ENCODE measurements at regions not wholly inside any gene's neighbourhood (a gene's known extent, or its start where the extent isn't known, plus 50 kb on each side); places are given as distances from the start of the nearest gene placed in this dataset.
A peak's percentile ranks its signal among the peaks of the same experiment; 100 is the strongest.
"Not testable (repeated sequence)": the region's sequence is repeated elsewhere in the genome, so short reads cannot be mapped to it uniquely, and the experiment has no call there.

- peak overlapping the region; percentile 30 for H3K9ac ChIP-seq (ENCODE audit: insufficient read length)
- H3K4me3 ChIP-seq: peak overlapping the region; percentile 68
- H3K36me3 ChIP-seq (ENCODE audit: insufficient read depth, low read length): no peaks in the 10 kb centered on the region
- no peak for TF ChIP-seq POLR2AphosphoS5 (IDR thresholded peaks at IDR 0.05; ENCODE audit: borderline replicate concordance, low read depth, low read length)
- no peak for TF ChIP-seq EZH2 (IDR thresholded peaks at IDR 0.05)
- TF ChIP-seq FOXP2 (optimal IDR thresholded peaks at IDR 0.05; ENCODE audit: control extremely low read depth, extremely low read length, insufficient read depth): no peak
- DNase-seq (ENCODE audit: low read depth, low spot score): no peak
- H3K27ac ChIP-seq: peak overlapping the region; percentile 85
- no peaks in the 10 kb centered on the region for H3K9me3 ChIP-seq (ENCODE audit: low read depth, low read length)
Measured at GRCh38 chr3:194871864-194872668, 186.4 kb downstream of the FAM43A start.

GRCh38 chr3:194872669-194872977 is 186.9 kb downstream of the FAM43A start:
- Histone ChIP-seq H3K4me3 (no peak overlapping the region), H3K36me3 (ENCODE audit: insufficient read depth, low read length) (no peaks in the 10 kb centered on the region), H3K9me3 (ENCODE audit: low read depth, low read length) (no peaks in the 10 kb centered on the region), H3K27ac (peak overlapping the region; percentile 85), H3K9ac (ENCODE audit: insufficient read length) (no peak overlapping the region)
- TF ChIP-seq EZH2 (IDR thresholded peaks at IDR 0.05) (no peak), FOXP2 (optimal IDR thresholded peaks at IDR 0.05; ENCODE audit: control extremely low read depth, extremely low read length, insufficient read depth) (no peak), POLR2AphosphoS5 (IDR thresholded peaks at IDR 0.05; ENCODE audit: borderline replicate concordance, low read depth, low read length) (no peak)
- no peak for DNase-seq (ENCODE audit: low read depth, low spot score)

- not testable (repeated sequence) for H3K4me3 ChIP-seq; H3K9ac ChIP-seq (ENCODE audit: insufficient read length); H3K36me3 ChIP-seq (ENCODE audit: insufficient read depth, low read length); H3K9me3 ChIP-seq (ENCODE audit: low read depth, low read length); H3K27ac ChIP-seq; DNase-seq (ENCODE audit: low read depth, low spot score)
Measured at GRCh38 chr3:194873474-194873873, 187.8 kb downstream of the FAM43A start.

GRCh38 chr3:194874206-194874605 is 188.5 kb downstream of the FAM43A start:
- no peak overlapping the region for H3K4me3 ChIP-seq
- H3K27ac ChIP-seq: peak overlapping the region; percentile 12; the same call in 1 of the 2 replicates
- no peak for TF ChIP-seq EZH2 (IDR thresholded peaks at IDR 0.05)
- TF ChIP-seq FOXP2 (optimal IDR thresholded peaks at IDR 0.05; ENCODE audit: control extremely low read depth, extremely low read length, insufficient read depth): no peak
- no peak for TF ChIP-seq POLR2AphosphoS5 (IDR thresholded peaks at IDR 0.05; ENCODE audit: borderline replicate concordance, low read depth, low read length)
- H3K36me3 ChIP-seq (ENCODE audit: insufficient read depth, low read length): no peaks in the 10 kb centered on the region
- no peak for DNase-seq (ENCODE audit: low read depth, low spot score)
- no peak overlapping the region for H3K9ac ChIP-seq (ENCODE audit: insufficient read length)
- no peaks in the 10 kb centered on the region for H3K9me3 ChIP-seq (ENCODE audit: low read depth, low read length)

- H3K27ac ChIP-seq: no peak overlapping the region
- no peak overlapping the region for H3K9ac ChIP-seq (ENCODE audit: insufficient read length)
- DNase-seq (ENCODE audit: low read depth, low spot score): no peak
Measured at GRCh38 chr3:194874783-194875182, 189.1 kb downstream of the FAM43A start.

GRCh38 chr3:194875581-194876402 is 190.1 kb downstream of the FAM43A start:
- Histone ChIP-seq H3K4me3 (no peak overlapping the region), H3K9me3 (ENCODE audit: low read depth, low read length) (no peaks in the 10 kb centered on the region), H3K36me3 (ENCODE audit: insufficient read depth, low read length) (no peaks in the 10 kb centered on the region), H3K9ac (ENCODE audit: insufficient read length) (no peak overlapping the region), H3K27ac (no peak overlapping the region)
- DNase-seq (ENCODE audit: low read depth, low spot score): no peak
- TF ChIP-seq FOXP2 (optimal IDR thresholded peaks at IDR 0.05; ENCODE audit: control extremely low read depth, extremely low read length, insufficient read depth): no peak
- no peak for TF ChIP-seq POLR2AphosphoS5 (IDR thresholded peaks at IDR 0.05; ENCODE audit: borderline replicate concordance, low read depth, low read length)
- TF ChIP-seq EZH2 (IDR thresholded peaks at IDR 0.05): no peak

More at GRCh38 chr3:194874783-194875182, 189.1 kb downstream of the FAM43A start:
- TF ChIP-seq POLR2AphosphoS5 (IDR thresholded peaks at IDR 0.05; ENCODE audit: borderline replicate concordance, low read depth, low read length): no peak
- no peak for TF ChIP-seq EZH2 (IDR thresholded peaks at IDR 0.05)
- TF ChIP-seq FOXP2 (optimal IDR thresholded peaks at IDR 0.05; ENCODE audit: control extremely low read depth, extremely low read length, insufficient read depth): no peak
- Histone ChIP-seq H3K36me3 (ENCODE audit: insufficient read depth, low read length) (no peaks in the 10 kb centered on the region), H3K9me3 (ENCODE audit: low read depth, low read length) (no peaks in the 10 kb centered on the region), H3K4me3 (no peak overlapping the region)

GRCh38 chr3:194876403-194877095 is 190.9 kb downstream of the FAM43A start:
- Histone ChIP-seq H3K9ac (ENCODE audit: insufficient read length) (no peak overlapping the region), H3K9me3 (ENCODE audit: low read depth, low read length) (no peaks in the 10 kb centered on the region), H3K4me3 (no peak overlapping the region), H3K36me3 (ENCODE audit: insufficient read depth, low read length) (no peaks in the 10 kb centered on the region), H3K27ac (no peak overlapping the region)
- no peak for DNase-seq (ENCODE audit: low read depth, low spot score)
- TF ChIP-seq EZH2 (IDR thresholded peaks at IDR 0.05) (no peak), POLR2AphosphoS5 (IDR thresholded peaks at IDR 0.05; ENCODE audit: borderline replicate concordance, low read depth, low read length) (no peak)

- Histone ChIP-seq H3K4me3 (no peak overlapping the region), H3K27ac (no peak overlapping the region), H3K9me3 (ENCODE audit: low read depth, low read length) (no peaks in the 10 kb centered on the region), H3K9ac (ENCODE audit: insufficient read length) (no peak overlapping the region), H3K36me3 (ENCODE audit: insufficient read depth, low read length) (no peaks in the 10 kb centered on the region)
- peak; percentile 55 for TF ChIP-seq FOXP2 (optimal IDR thresholded peaks at IDR 0.05; ENCODE audit: control extremely low read depth, extremely low read length, insufficient read depth)
- no peak for TF ChIP-seq EZH2 (IDR thresholded peaks at IDR 0.05)
- DNase-seq (ENCODE audit: low read depth, low spot score): no peak
Measured at GRCh38 chr3:194877291-194878119, 191.8 kb downstream of the FAM43A start.

All from SK-N-MC (cell line).